ENCODE measurements at regions not wholly inside any gene's neighbourhood (a gene's known extent, or its start where the extent isn't known, plus 50 kb on each side); places are given as distances from the start of the nearest gene placed in this dataset.

DNA sequence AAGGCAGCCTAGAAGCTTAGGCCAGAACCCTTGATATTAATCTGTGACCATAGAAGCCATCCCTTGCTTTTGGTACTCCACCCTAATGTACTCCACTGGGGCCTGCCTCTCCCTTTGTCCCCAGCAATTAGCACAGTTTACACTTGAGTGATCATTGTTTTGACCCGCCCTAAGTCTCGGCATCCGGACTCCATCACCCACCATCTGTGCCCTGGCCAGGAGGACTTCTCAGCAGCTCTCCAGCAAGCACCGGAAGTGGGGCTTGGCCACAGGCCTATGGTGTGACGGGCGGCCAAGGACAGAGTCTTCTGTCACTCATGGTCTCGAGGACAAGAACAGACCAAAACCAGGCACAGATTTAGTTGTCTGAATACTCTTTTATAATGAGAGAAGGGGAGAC is 126.5 kb upstream of the NTF3 start:
- Histone ChIP-seq H3K27me3 (replicated peaks in 1 of 2; ENCODE audit: control insufficient read depth in 2 of 2, insufficient read depth in 2 of 2, low read length in 1 of 2) (peaks cover 0 to 2% of the 10 kb centered on the region in 2 experiments; a peak in 2 of 4 replicates), H3K9ac (ENCODE audit: control insufficient read depth, insufficient read depth, low read length) (no peak overlapping the region), H3K27ac (ENCODE audit: control insufficient read depth, insufficient read depth) (no peak overlapping the region), H3K4me2 (ENCODE audit: control insufficient read depth, insufficient read depth) (no peak overlapping the region), H2AFZ (ENCODE audit: control insufficient read depth, low read depth, low read length) (no peak overlapping the region), H3K36me3 (ENCODE audit: control insufficient read depth in 2 of 2, insufficient read depth in 2 of 2, low read length in 1 of 2) (no peaks in the 10 kb centered on the region), H3K9me3 (replicated peaks; ENCODE audit: control insufficient read depth, insufficient read depth, low read length) (no peaks in the 10 kb centered on the region), H3K4me1 (ENCODE audit: control insufficient read depth, insufficient read depth, low read length) (no peaks in the 10 kb centered on the region), H3K79me2 (ENCODE audit: control insufficient read depth, insufficient read depth, low read length) (no peaks in the 10 kb centered on the region), H4K20me1 (ENCODE audit: control insufficient read depth, insufficient read depth) (no peaks in the 10 kb centered on the region), H3K4me3 (no peak overlapping the region)
- ChIA-PET RAD21 (ENCODE audit: unreplicated experiment) (no interaction called here), SMC1A (ENCODE audit: uncharacterized antibody, unreplicated experiment) (no interaction called here), POLR2A (no interaction called here), CTCF (no interaction called here)
- WGBS (ENCODE audit: insufficient coverage, insufficient replicate concordance, low lambda C conversion rate, missing lambda C conversion rate), result 52% methylated on average over 7 of the region's 7 CpGs
- no peak for TF ChIP-seq IKZF2 (IDR thresholded peaks at IDR 0.05)
- TF ChIP-seq, protein P1, sequence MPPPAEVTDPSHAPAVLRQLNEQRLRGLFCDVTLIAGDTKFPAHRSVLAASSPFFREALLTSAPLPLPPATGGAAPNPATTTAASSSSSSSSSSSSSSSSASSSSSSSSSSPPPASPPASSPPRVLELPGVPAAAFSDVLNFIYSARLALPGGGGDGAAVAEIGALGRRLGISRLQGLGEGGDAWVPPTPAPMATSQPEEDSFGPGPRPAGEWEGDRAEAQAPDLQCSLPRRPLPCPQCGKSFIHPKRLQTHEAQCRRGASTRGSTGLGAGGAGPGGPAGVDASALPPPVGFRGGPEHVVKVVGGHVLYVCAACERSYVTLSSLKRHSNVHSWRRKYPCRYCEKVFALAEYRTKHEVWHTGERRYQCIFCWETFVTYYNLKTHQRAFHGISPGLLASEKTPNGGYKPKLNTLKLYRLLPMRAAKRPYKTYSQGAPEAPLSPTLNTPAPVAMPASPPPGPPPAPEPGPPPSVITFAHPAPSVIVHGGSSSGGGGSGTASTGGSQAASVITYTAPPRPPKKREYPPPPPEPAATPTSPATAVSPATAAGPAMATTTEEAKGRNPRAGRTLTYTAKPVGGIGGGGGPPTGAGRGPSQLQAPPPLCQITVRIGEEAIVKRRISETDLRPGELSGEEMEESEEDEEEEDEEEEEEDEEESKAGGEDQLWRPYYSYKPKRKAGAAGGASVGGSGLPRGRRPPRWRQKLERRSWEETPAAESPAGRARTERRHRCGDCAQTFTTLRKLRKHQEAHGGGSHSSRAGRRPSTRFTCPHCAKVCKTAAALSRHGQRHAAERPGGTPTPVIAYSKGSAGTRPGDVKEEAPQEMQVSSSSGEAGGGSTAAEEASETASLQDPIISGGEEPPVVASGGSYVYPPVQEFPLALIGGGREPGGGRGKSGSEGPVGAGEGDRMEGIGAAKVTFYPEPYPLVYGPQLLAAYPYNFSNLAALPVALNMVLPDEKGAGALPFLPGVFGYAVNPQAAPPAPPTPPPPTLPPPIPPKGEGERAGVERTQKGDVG (CRISPR knock-in tag; IDR thresholded peaks at IDR 0.05), result no peak
- TF ChIP-seq CHD1 (IDR thresholded peaks at IDR 0.05; ENCODE audit: low read depth, low read length), result no peak
- no peak for TF ChIP-seq HDGF (IDR thresholded peaks at IDR 0.05)
- no peak for TF ChIP-seq NFYA (IDR thresholded peaks at IDR 0.05; ENCODE audit: borderline replicate concordance, low read depth, low read length)
- TF ChIP-seq MEF2A (IDR thresholded peaks at IDR 0.05; ENCODE audit: insufficient read depth, low read depth, low read length), result no peak
- TF ChIP-seq, protein P2, sequence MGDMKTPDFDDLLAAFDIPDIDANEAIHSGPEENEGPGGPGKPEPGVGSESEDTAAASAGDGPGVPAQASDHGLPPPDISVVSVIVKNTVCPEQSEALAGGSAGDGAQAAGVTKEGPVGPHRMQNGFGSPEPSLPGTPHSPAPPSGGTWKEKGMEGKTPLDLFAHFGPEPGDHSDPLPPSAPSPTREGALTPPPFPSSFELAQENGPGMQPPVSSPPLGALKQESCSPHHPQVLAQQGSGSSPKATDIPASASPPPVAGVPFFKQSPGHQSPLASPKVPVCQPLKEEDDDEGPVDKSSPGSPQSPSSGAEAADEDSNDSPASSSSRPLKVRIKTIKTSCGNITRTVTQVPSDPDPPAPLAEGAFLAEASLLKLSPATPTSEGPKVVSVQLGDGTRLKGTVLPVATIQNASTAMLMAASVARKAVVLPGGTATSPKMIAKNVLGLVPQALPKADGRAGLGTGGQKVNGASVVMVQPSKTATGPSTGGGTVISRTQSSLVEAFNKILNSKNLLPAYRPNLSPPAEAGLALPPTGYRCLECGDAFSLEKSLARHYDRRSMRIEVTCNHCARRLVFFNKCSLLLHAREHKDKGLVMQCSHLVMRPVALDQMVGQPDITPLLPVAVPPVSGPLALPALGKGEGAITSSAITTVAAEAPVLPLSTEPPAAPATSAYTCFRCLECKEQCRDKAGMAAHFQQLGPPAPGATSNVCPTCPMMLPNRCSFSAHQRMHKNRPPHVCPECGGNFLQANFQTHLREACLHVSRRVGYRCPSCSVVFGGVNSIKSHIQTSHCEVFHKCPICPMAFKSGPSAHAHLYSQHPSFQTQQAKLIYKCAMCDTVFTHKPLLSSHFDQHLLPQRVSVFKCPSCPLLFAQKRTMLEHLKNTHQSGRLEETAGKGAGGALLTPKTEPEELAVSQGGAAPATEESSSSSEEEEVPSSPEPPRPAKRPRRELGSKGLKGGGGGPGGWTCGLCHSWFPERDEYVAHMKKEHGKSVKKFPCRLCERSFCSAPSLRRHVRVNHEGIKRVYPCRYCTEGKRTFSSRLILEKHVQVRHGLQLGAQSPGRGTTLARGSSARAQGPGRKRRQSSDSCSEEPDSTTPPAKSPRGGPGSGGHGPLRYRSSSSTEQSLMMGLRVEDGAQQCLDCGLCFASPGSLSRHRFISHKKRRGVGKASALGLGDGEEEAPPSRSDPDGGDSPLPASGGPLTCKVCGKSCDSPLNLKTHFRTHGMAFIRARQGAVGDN (IDR thresholded peaks at IDR 0.05), result no peak
- TF ChIP-seq, protein P3, sequence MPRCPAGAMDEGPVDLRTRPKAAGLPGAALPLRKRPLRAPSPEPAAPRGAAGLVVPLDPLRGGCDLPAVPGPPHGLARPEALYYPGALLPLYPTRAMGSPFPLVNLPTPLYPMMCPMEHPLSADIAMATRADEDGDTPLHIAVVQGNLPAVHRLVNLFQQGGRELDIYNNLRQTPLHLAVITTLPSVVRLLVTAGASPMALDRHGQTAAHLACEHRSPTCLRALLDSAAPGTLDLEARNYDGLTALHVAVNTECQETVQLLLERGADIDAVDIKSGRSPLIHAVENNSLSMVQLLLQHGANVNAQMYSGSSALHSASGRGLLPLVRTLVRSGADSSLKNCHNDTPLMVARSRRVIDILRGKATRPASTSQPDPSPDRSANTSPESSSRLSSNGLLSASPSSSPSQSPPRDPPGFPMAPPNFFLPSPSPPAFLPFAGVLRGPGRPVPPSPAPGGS (IDR thresholded peaks at IDR 0.05; ENCODE audit: borderline replicate concordance, insufficient read depth, low read depth, low read length, poor library complexity, severe bottlenecking), result no peak
- no peak for TF ChIP-seq EED (IDR thresholded peaks at IDR 0.05; ENCODE audit: low read depth)
- TF ChIP-seq SMARCA5 (IDR thresholded peaks at IDR 0.05), result no peak
- no peak for TF ChIP-seq GATAD2B (conservative IDR thresholded peaks at IDR 0.05; ENCODE audit: low read depth)
- TF ChIP-seq CHD4 (IDR thresholded peaks at IDR 0.05), result no peak
- TF ChIP-seq BRCA1 (IDR thresholded peaks at IDR 0.05; ENCODE audit: low read depth, low read length), result no peak
- ATAC-seq, result no peak
- DNase-seq (ENCODE audit: low read depth, low spot score), result no peak
- no peak for FAIRE-seq
- BruUV-seq (replicated peaks), result no TSS peak
- in situ Hi-C loops (cut with MboI), result no loop called here
- intact Hi-C loops (cut with micrococcal nuclease; ENCODE audit: unreplicated experiment), result no loop called here

Data from GM12878 (cell line).